Activated T-cell treated with anti-CD3 and anti-CD28 coated beads for 24 hours (primary cell): ENCODE measurements at regions not wholly inside any gene's neighbourhood (a gene's known extent, or its start where the extent isn't known, plus 50 kb on each side); places are given as distances from the start of the nearest gene placed in this dataset.
"Not testable (repeated sequence)": the region's sequence is repeated elsewhere in the genome, so short reads cannot be mapped to it uniquely, and the experiment has no call there.

Source experiments
- DNase-seq: peaks from one replicate; pipeline ENCODE4 v3.0.0-alpha.2; 2020; ENCODE audit warnings: low read depth

DNA sequence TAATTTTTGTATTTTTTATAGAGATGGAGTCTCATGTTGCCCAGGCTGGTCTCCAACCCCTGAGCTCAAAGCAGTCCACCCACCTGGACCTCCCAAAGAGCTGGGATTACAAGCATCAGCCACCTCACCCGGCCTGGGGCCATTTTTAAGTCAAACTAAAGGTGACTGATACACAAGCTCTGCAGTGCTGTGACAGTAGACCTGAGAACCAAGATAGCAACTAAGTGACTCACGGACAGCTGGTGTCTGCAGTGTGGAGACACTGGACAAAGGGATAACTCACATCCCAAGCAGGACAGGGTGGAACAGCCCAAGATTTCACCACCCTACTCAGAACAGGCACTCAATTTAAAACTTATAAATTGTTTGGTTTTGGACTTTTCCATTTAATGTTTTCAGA, 402.5 kb downstream of the CD83 start:
- no peak for DNase-seq

- DNase-seq, result no peak
Measured at GRCh38 chr6:14520536-14520935, 403.0 kb downstream of the CD83 start.

DNA sequence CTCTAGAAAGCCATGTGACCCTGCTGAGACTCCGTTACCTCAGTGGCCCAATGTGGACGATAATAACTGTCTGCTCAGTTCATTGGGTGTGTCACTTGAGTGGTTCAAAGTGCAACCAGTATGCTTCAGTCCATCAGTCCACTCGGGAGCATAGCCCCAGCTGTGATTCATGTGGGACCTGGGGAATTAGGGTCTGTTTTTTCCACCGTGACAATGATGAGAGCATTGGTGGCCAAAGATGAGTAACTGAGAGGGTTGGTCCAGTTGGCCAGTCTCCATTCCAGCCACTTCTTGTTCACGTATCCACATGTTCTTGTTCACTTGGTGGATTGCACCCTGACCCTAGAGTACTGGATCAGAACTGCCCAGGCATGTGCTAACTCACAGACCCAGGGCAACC, 403.6 kb downstream of the CD83 start:
- DNase-seq, result no peak

- DNase-seq, result not testable (repeated sequence)
Measured at GRCh38 chr6:14521861-14522260, 404.3 kb downstream of the CD83 start.

GRCh38 chr6:14524319-14524718, 406.7 kb downstream of the CD83 start:
- no peak for DNase-seq

GRCh38 chr6:14530385-14530784, 412.8 kb downstream of the CD83 start:
- DNase-seq, result no peak

DNA sequence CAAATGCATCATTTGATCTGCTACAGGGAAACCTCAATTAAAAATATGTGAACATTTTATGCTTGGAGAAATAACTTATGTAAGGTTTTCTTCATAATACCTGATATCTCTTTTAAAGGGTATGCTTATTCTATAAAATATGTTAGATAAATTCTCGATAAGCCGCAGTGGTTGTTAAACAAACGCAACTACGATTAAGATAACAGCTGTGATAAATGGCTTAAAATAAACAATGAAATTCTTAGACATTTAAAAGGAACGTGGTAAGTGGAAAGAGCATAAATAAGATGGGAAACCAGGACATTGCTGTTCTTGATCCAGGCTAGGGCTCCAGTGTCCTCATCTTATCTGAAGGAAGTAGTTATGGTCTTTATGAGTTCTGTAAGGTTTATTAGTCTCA, 415.9 kb downstream of the CD83 start:
- DNase-seq, result no peak

- DNase-seq, result no peak
Measured at GRCh38 chr6:14537030-14537429, 419.5 kb downstream of the CD83 start.

- DNase-seq, result no peak
Measured at GRCh38 chr6:14540276-14540675, 422.7 kb downstream of the CD83 start.

GRCh38 chr6:14540810-14541540, 423.4 kb downstream of the CD83 start:
- no peak for DNase-seq

GRCh38 chr6:14542670-14543366, 425.2 kb downstream of the CD83 start:
- peak; percentile 70 for DNase-seq

- DNase-seq, result no peak
Measured at GRCh38 chr6:14543971-14544585, 426.5 kb downstream of the CD83 start.

DNA sequence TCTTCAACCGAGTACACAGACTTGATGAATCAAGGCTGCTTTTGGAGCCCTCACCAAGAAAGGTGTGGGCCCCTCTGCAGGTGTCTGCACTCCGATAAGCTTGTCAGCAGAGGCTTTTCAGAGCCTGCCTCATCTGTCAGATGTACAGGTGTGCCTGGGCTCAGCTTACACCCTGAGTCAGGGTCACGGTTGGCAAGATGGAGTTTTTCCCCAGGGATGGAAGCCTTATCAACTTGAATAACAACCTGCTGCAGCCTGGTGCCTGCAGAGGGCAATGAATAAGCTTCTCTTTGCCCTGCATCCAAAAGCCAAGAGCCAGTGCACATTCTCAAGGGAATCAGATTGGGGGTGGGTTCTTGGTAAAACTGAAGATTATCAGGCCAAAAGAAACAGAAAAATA, 427.1 kb downstream of the CD83 start:
- DNase-seq, result no peak

DNA sequence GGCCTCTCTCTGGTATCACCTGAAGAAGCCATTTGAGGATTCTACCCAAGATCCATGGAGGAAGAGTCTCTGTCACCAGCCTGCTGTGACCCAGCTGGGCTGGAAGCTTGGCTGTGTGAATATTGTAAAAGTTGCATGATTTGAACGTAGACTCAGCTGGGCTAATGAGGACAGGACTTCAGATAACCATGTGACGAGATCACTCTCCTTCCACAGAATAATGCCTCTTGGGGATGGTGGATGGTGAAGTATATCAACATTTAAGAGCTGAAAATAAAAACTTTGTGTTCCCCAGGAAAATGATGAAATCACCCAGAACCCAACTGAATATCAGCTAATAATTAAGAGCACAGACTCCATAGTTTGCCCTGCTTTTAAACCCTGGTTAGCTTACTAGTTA, 427.9 kb downstream of the CD83 start:
- no peak for DNase-seq

DNA sequence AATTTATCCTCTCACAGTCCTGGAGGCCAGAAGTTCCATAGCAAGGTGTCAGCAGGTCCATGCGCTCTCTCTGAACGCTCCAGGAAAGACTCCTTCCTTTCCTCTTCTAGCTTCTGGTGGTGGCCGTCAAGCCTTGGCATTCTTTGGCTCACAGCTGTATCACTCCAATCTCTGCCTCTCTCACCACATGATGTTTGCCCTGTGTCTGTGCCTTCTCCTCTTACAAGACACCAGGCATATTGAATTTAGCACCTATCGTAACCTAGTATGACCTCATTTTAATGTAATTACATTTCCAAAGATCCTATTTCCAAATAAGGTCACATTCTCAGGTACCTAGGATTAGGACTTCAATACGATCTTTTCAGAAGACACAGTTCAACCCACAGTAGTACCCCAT, 428.5 kb downstream of the CD83 start:
- no peak for DNase-seq

DNA sequence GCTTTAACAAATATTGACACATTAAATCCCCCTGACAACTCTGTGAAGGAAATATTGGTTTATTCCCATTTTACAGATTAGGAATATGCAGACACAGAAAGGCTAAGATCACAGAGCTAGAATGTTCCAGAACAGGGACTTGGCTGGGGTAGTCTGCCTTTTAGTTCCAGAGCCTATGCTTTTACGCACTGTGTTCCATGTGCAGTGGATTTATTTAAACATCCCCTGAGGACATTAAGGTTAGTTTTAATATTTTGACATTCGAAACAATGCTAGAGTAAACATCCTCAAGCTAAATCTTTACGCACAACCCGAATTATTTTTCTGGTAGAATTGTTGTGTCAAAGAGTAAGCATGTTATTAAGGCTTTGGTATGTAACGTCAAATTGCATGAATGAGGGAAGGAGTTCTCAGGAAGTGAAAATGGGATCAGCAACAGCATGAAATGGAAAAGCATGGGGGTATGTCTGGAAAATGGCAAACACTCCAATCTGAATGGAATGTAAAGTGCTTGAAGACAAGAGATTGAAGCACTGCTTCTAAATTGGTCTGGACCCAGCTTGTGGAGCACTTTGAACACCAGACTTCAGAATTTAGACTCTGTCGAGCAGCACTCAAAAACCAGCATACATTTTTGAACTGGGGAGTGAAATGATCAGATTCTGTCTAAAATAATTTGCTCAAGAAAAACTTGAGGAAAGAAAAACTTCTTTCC, 429.9 kb downstream of the CD83 start:
- DNase-seq, result no peak

DNA sequence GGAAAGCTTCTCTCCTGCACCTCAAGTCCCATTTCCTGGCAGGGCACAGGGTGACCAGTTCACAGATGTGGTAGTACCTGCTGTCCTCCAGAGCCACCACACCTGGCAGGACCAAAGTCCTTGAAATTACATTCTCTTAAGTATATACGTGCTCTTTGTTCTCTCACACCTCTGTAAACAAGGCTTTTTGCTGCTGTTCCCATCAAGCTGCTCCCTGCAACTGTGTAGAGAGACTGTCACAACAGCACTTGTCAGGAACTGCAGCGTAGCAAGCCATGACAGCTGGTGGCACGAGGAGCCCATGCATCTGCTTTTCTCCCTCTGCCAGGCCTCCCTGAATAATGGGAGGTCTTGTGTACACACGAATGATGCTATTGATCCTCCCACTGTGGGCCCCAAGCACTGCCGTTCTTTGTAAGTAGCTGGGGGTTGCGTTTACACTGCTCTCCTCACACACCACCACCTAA, 431.8 kb downstream of the CD83 start:
- no peak for DNase-seq

DNA sequence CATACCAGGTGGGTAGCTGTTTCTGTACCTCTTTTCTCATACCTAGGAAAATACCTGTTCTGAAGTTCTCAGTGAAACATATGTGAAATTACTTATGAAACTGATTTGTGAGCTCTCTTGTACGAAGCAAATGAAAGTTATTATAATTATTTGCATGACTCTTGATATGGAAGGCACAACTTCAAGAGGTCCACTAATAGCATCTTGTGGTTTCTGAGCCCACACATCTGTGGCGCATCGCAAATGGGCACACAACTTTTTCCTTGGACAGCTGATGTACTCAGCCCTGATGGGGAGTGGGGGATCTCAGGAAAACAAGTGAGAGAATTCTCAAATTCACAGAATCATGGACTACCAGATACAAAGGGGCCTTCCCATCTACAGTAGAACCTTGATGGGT, 432.3 kb downstream of the CD83 start:
- DNase-seq, result no peak

DNA sequence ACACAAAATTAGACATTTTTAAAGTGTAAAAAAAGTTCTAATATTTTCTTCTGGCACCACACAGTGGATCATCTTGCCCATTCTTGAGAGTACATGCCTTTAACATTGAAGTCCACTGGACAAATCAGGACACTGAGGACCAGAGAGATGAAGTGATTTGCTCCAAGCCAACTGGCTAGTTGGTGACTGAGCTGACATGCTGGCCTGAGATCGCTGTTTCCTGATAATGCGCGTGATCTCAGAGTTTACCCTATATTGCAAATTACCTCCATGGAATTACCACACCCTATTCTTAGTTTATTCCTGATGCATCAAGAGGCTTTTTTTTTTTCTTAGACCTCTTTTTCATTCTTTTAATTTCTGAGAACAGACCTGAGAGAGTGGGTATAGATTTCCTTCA, 432.8 kb downstream of the CD83 start:
- DNase-seq, result no peak

- no peak for DNase-seq
Measured at GRCh38 chr6:14550822-14551221, 433.2 kb downstream of the CD83 start.

DNA sequence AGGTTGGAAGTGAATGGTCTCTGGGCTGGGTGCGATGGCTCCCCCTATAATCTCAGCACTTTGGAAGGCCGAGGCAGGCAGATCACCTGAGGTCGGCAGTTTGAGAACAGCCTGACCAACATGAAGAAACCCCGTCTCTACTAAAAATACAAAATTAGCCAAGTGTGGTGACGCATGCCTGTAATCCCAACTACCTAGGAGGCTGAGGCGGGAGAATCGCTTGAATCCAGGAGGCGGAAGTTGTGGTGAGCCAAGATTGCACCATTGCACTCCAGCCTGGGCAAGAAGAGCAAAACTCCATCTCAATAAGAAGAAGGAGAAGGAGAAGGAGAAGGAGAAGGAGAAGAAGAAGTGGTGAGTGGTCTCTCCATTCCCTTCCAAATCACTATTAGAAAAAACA, 434.0 kb downstream of the CD83 start:
- not testable (repeated sequence) for DNase-seq

GRCh38 chr6:14552891-14553290, 435.3 kb downstream of the CD83 start:
- DNase-seq, result no peak

DNA sequence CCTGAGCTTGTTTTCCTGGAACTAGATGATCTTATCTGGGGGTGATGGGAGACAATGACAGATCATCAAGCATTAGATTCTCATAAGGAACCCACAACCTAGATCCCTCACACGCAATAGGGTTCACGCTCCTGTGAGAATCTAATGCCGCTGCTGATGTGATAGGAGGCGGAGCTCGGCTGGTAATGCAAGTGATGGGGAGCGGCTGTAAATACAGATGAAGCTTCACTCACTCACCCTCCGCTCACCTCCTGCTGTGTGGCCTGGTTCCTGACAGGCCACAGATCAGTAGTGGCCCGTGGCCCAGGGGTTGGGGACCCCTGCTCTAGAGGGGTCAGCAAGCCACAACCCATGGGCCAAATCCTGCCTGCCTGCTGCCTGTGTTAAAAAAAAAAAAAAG, 435.9 kb downstream of the CD83 start:
- no peak for DNase-seq
